ENCODE measurements at regions not wholly inside any gene's neighbourhood (a gene's known extent, or its start where the extent isn't known, plus 50 kb on each side); places are given as distances from the start of the nearest gene placed in this dataset.

- no peak for TF ChIP-seq PRDM15 (CRISPR knock-in tag; IDR thresholded peaks at IDR 0.05)
- no peak for TF ChIP-seq POLR2AphosphoS5 (IDR thresholded peaks at IDR 0.05; ENCODE audit: low read length)
Observed at GRCh38 chr15:66858423-66859207, 156.6 kb downstream of the SMAD6 start (continued).

- no peak for TF ChIP-seq SMAD1 (IDR thresholded peaks at IDR 0.05; ENCODE audit: low read depth, partially characterized antibody)
- TF ChIP-seq ZNF24 (IDR thresholded peaks at IDR 0.05): peak; percentile 73; the same call in 1 of the 2 replicates
- no peak for FAIRE-seq
- no peak overlapping the region for H3K4me3 ChIP-seq
- no peak overlapping the region for H2AFZ ChIP-seq (ENCODE audit: control insufficient read depth, low read depth, low read length)
- H3K79me2 ChIP-seq (ENCODE audit: control insufficient read depth, insufficient read depth, low read length): no peaks in the 10 kb centered on the region
- ATAC-seq: no peak
- DNase-seq (ENCODE audit: low read depth, low spot score): no peak
- no peaks in the 10 kb centered on the region; a peak in 1 of 4 replicates for H3K27me3 ChIP-seq (replicated peaks in 1 of 2; ENCODE audit: control insufficient read depth in 2 of 2, insufficient read depth in 2 of 2, low read length in 1 of 2)
- no peaks in the 10 kb centered on the region for H3K36me3 ChIP-seq (ENCODE audit: control insufficient read depth in 2 of 2, insufficient read depth in 2 of 2, low read length in 1 of 2)
- in situ Hi-C loops (cut with MboI) (no loop called here), intact Hi-C loops (cut with micrococcal nuclease; ENCODE audit: unreplicated experiment) (loop anchor here (10.0 kb wide), 1 partner anchor 165 kb away; no protein-coding TSS in a partner anchor)
- BruUV-seq (replicated peaks): no TSS peak
- ChIA-PET POLR2A (no interaction called here), SMC1A (ENCODE audit: uncharacterized antibody, unreplicated experiment) (no interaction called here), RAD21 (ENCODE audit: unreplicated experiment) (no interaction called here), CTCF (no interaction called here)
- H4K20me1 ChIP-seq (ENCODE audit: control insufficient read depth, insufficient read depth): no peaks in the 10 kb centered on the region
- H3K9me3 ChIP-seq (replicated peaks; ENCODE audit: control insufficient read depth, insufficient read depth, low read length): no peaks in the 10 kb centered on the region
- no peak overlapping the region for H3K27ac ChIP-seq (ENCODE audit: control insufficient read depth, insufficient read depth)
- H3K4me2 ChIP-seq (ENCODE audit: control insufficient read depth, insufficient read depth): no peak overlapping the region
- 26% methylated on average over 8 of the region's 8 CpGs for WGBS (ENCODE audit: insufficient coverage, insufficient replicate concordance, low lambda C conversion rate, missing lambda C conversion rate)
- no peak overlapping the region for H3K9ac ChIP-seq (ENCODE audit: control insufficient read depth, insufficient read depth, low read length)
- no peaks in the 10 kb centered on the region for H3K4me1 ChIP-seq (ENCODE audit: control insufficient read depth, insufficient read depth, low read length)
Observed at GRCh38 chr15:66859688-66860253, 157.7 kb downstream of the SMAD6 start.
